RWPE2 (cell line): ENCODE measurements at regions not wholly inside any gene's neighbourhood (a gene's known extent, or its start where the extent isn't known, plus 50 kb on each side); places are given as distances from the start of the nearest gene placed in this dataset.

Source experiments
- ATAC-seq: fragments of 200-7000 bp; cut with Tn5 transposase; 3 replicates; pipeline ENCODE4 v1.9.1; 2021; ENCODE audit warnings: low read depth
- DNase-seq: peaks from one replicate; pipeline ENCODE4 v3.0.0-alpha.2; 2020; ENCODE audit warnings: low spot score
- H3K27ac ChIP-seq: fragments of 450-650 bp; 2 replicates; pipeline ENCODE4 v1.5.1; 2017; ENCODE audit warnings: mild to moderate bottlenecking; ENCODE audit not compliant: poor library complexity, severe bottlenecking
- H3K27me3 ChIP-seq: fragments of 250-450 bp; sonication (Bioruptor Pico); 2 replicates; pipeline ENCODE4 v1.5.1; 2021; ENCODE audit warnings: mild to moderate bottlenecking, moderate library complexity; ENCODE audit not compliant: insufficient read depth, poor library complexity, severe bottlenecking
- H3K36me3 ChIP-seq: fragments of 250-450 bp; sonication (Bioruptor Pico); 2 replicates; pipeline ENCODE4 v1.5.1; 2020; ENCODE audit warnings: low read depth, mild to moderate bottlenecking, moderate library complexity
- H3K4me1 ChIP-seq: fragments of 250-450 bp; sonication (Bioruptor Pico); 2 replicates; pipeline ENCODE4 v1.5.1; 2021; ENCODE audit warnings: mild to moderate bottlenecking, moderate library complexity; ENCODE audit not compliant: insufficient read depth, poor library complexity, severe bottlenecking
- H3K4me3 ChIP-seq: fragments of 250-450 bp; sonication (Bioruptor Pico); 2 replicates; pipeline ENCODE4 v1.5.1; 2021; ENCODE audit warnings: mild to moderate bottlenecking, moderate library complexity; ENCODE audit not compliant: severe bottlenecking
- H3K9me3 ChIP-seq: fragments of 250-450 bp; sonication (Bioruptor Pico); 2 replicates; pipeline ENCODE4 v1.5.1; 2021; ENCODE audit warnings: mild to moderate bottlenecking, moderate library complexity; ENCODE audit not compliant: severe bottlenecking
- CTCF ChIP-seq: fragments of 450-650 bp; IDR thresholded peaks from one replicate; pipeline ENCODE4 v1.5.1; 2017; ENCODE audit warnings: mild to moderate bottlenecking, moderate library complexity; ENCODE audit not compliant: poor library complexity, severe bottlenecking

GRCh38 chr3:144129536-144130214 is 158.1 kb downstream of the DIPK2A start:
- DNase-seq (no peak), ATAC-seq (no peak)
- no peaks in the 10 kb centered on the region for H3K27me3 ChIP-seq
- H3K4me3 ChIP-seq = no peak overlapping the region
- TF ChIP-seq CTCF = no peak
- no peak overlapping the region for H3K27ac ChIP-seq
- peaks cover 6% of the 10 kb centered on the region for H3K4me1 ChIP-seq
- no peaks in the 10 kb centered on the region for H3K9me3 ChIP-seq
- no peaks in the 10 kb centered on the region for H3K36me3 ChIP-seq

- DNase-seq = no peak
- H3K4me3 ChIP-seq = no peak overlapping the region
- no peak for TF ChIP-seq CTCF
Measured at GRCh38 chr3:144141074-144141473, 169.5 kb downstream of the DIPK2A start.

GRCh38 chr3:144141496-144141895 is 169.9 kb downstream of the DIPK2A start:
- H3K27me3 ChIP-seq = no peaks in the 10 kb centered on the region
- no peaks in the 10 kb centered on the region for H3K36me3 ChIP-seq
- H3K9me3 ChIP-seq = no peaks in the 10 kb centered on the region
- H3K27ac ChIP-seq = no peak overlapping the region
- DNase-seq = no peak
- H3K4me1 ChIP-seq = no peaks in the 10 kb centered on the region
- ATAC-seq = no peak
- TF ChIP-seq CTCF = no peak
- no peak overlapping the region for H3K4me3 ChIP-seq

More at GRCh38 chr3:144141074-144141473, 169.5 kb downstream of the DIPK2A start:
- Histone ChIP-seq H3K4me1 (no peaks in the 10 kb centered on the region), H3K27me3 (no peaks in the 10 kb centered on the region), H3K9me3 (no peaks in the 10 kb centered on the region), H3K27ac (no peak overlapping the region), H3K36me3 (no peaks in the 10 kb centered on the region)
- ATAC-seq = no peak

- Histone ChIP-seq H3K9me3 (no peaks in the 10 kb centered on the region), H3K4me3 (no peak overlapping the region), H3K36me3 (no peaks in the 10 kb centered on the region), H3K27me3 (no peaks in the 10 kb centered on the region), H3K27ac (no peak overlapping the region), H3K4me1 (no peaks in the 10 kb centered on the region)
- no peak for TF ChIP-seq CTCF
- DNase-seq (no peak), ATAC-seq (peak; percentile 52)
Measured at GRCh38 chr3:144142151-144142840, 170.7 kb downstream of the DIPK2A start.

GRCh38 chr3:144148356-144148755 is 176.7 kb downstream of the DIPK2A start:
- no peak for ATAC-seq
- H3K4me1 ChIP-seq = no peaks in the 10 kb centered on the region
- H3K27ac ChIP-seq = no peak overlapping the region
- H3K27me3 ChIP-seq = no peaks in the 10 kb centered on the region
- H3K36me3 ChIP-seq = no peaks in the 10 kb centered on the region
- no peak overlapping the region for H3K4me3 ChIP-seq
- TF ChIP-seq CTCF = no peak
- DNase-seq = no peak
- H3K9me3 ChIP-seq = no peaks in the 10 kb centered on the region
